H1 (cell line): ENCODE measurements at regions not wholly inside any gene's neighbourhood (a gene's known extent, or its start where the extent isn't known, plus 50 kb on each side); places are given as distances from the start of the nearest gene placed in this dataset.

ENCODE experiments used
- CTCF ChIA-PET: fragments of 300-600 bp; sonication (Branson Sonifier 250); formaldehyde crosslinking; loops from one replicate; lab custom pipeline; 2021; ENCODE audit not compliant: partially characterized antibody; lab: Charles Lee
- POLR2A ChIA-PET: fragments of 300-600 bp; sonication (Branson Sonifier 250); formaldehyde crosslinking; loops from one replicate; lab custom pipeline; 2021; ENCODE audit warnings: inconsistent platforms; ENCODE audit not compliant: partially characterized antibody; lab: Charles Lee
- DNase-seq, 2 experiments: peaks; one replicate each; pipeline versions ENCODE4 v3.0.0 to v3.0.0-alpha.2; 2010 to 2022; ENCODE audit warnings: low spot score in 2 of 2, low read depth in 1 of 2, mixed read lengths in 1 of 2
- FAIRE-seq: peaks from 2 replicates; lab custom pipeline; 2011; peaks lifted over from hg19 to GRCh38; lab: Jason Lieb, UNC
- H2AFZ ChIP-seq: 2 replicates; pipeline ENCODE4 v1.8.1; 2012; ENCODE audit warnings: low read length, inconsistent platforms
- H2AK5ac ChIP-seq: 2 replicates; pipeline ENCODE4 v1.6.1; 2013; ENCODE audit warnings: low read depth, low read length
- H2BK120ac ChIP-seq: replicated peaks from 2 replicates; pipeline ENCODE3; 2013; ENCODE audit warnings: low read depth, low read length, inconsistent platforms
- H2BK12ac ChIP-seq: 2 replicates; pipeline ENCODE4 v1.6.1; 2013; ENCODE audit warnings: low read depth, low read length
- H2BK15ac ChIP-seq: 2 replicates; pipeline ENCODE4 v1.6.1; 2013; ENCODE audit warnings: low read length
- H2BK20ac ChIP-seq: 2 replicates; pipeline ENCODE4 v1.6.1; 2013; ENCODE audit warnings: low read length
- H2BK5ac ChIP-seq: 2 replicates; pipeline ENCODE4 v1.6.1; 2013; ENCODE audit warnings: low read depth, low read length
- H3K14ac ChIP-seq: 2 replicates; pipeline ENCODE4 v1.6.1; 2013; ENCODE audit warnings: inconsistent platforms; ENCODE audit not compliant: insufficient read length
- H3K18ac ChIP-seq: 2 replicates; pipeline ENCODE4 v1.6.1; 2013; ENCODE audit warnings: low read length; ENCODE audit errors: extremely low read depth
- H3K23ac ChIP-seq: 2 replicates; pipeline ENCODE4 v1.6.1; 2013; ENCODE audit warnings: inconsistent platforms; ENCODE audit not compliant: insufficient read length
- H3K23me2 ChIP-seq: 2 replicates; pipeline ENCODE4 v1.6.1; 2013; ENCODE audit warnings: low read depth, low read length
- H3K27ac ChIP-seq: 2 replicates; pipeline ENCODE4 v1.6.1; 2011; ENCODE audit warnings: low read depth, low read length, inconsistent platforms
- H3K27me3 ChIP-seq, 4 experiments: replicated peaks in 1 of 4; 1 replicate in 1 of 4; 2 replicates in 3 of 4; pipeline versions ENCODE4 v1.6.1 to v1.8.1; 2011 to 2013; ENCODE audit warnings: low read length in 3 of 4, mild to moderate bottlenecking in 3 of 4, inconsistent platforms in 2 of 4, mixed read lengths in 2 of 4, moderate library complexity in 1 of 4; ENCODE audit not compliant: control insufficient read depth in 3 of 4, insufficient read depth in 3 of 4; ENCODE audit errors: extremely low read depth in 1 of 4
- H3K36me3 ChIP-seq, 4 experiments: 2 replicates each; pipeline versions ENCODE4 v1.6.1 to v1.8.1; 2011 to 2013; ENCODE audit warnings: mild to moderate bottlenecking in 4 of 4, low read length in 3 of 4, moderate library complexity in 2 of 4, control low read depth in 1 of 4, inconsistent platforms in 1 of 4; ENCODE audit not compliant: insufficient read depth in 4 of 4, control insufficient read depth in 2 of 4
- H3K4ac ChIP-seq: replicated peaks from 2 replicates; pipeline ENCODE3; 2013; ENCODE audit warnings: low read length, low read depth, mixed read lengths, inconsistent platforms; ENCODE audit not compliant: insufficient read length
- H3K4me1 ChIP-seq, 4 experiments: replicated peaks in 1 of 4; 1 replicate in 1 of 4; 2 replicates in 3 of 4; pipeline versions ENCODE4 v1.6.1 to v1.8.1; 2011 to 2013; ENCODE audit warnings: low read length in 3 of 4, inconsistent platforms in 2 of 4, mixed read lengths in 1 of 4; ENCODE audit not compliant: insufficient read depth in 4 of 4, control insufficient read depth in 3 of 4
- H3K4me2 ChIP-seq, 2 experiments: 2 replicates each; pipeline versions ENCODE4 v1.6.1 to v1.8.1; 2011 to 2013; ENCODE audit warnings: low read depth in 2 of 2, low read length in 2 of 2, control low read depth in 1 of 2, inconsistent platforms in 1 of 2, mild to moderate bottlenecking in 1 of 2; ENCODE audit not compliant: insufficient read depth in 1 of 2
- H3K4me3 ChIP-seq, 4 experiments: fragments of 200-600, 300-600 bp in 1 of 4; sonication (generic), shearing (Covaris generic), sonication (Bioruptor Twin) in 1 of 4; 2 replicates each; pipeline versions ENCODE4 v1.5.1 to v1.8.1; 2011 to 2016; ENCODE audit warnings: low read length in 4 of 4, low read depth in 3 of 4, control low read depth in 2 of 4, inconsistent platforms in 2 of 4, mild to moderate bottlenecking in 2 of 4, mixed read lengths in 1 of 4, moderate library complexity in 1 of 4; ENCODE audit not compliant: insufficient read depth in 2 of 4; ENCODE audit errors: extremely low read depth in 1 of 4
- H3K56ac ChIP-seq: replicated peaks from 2 replicates; pipeline ENCODE3; 2013; ENCODE audit warnings: low read depth, mild to moderate bottlenecking, mixed read lengths, low read length, inconsistent platforms; ENCODE audit not compliant: insufficient read length
- H3K79me1 ChIP-seq: 2 replicates; pipeline ENCODE4 v1.6.1; 2013; ENCODE audit warnings: low read depth, low read length, control low read depth
- H3K79me2 ChIP-seq, 2 experiments: 2 replicates each; pipeline versions ENCODE4 v1.6.1 to v1.8.1; 2012 to 2013; ENCODE audit warnings: low read length in 2 of 2, mild to moderate bottlenecking in 2 of 2, inconsistent platforms in 1 of 2; ENCODE audit not compliant: insufficient read depth in 2 of 2, control insufficient read depth in 1 of 2
- H3K9ac ChIP-seq, 4 experiments: replicated peaks in 1 of 4; 1 replicate in 1 of 4; 2 replicates in 3 of 4; pipeline versions ENCODE4 v1.6.1 to v1.8.1; 2011 to 2013; ENCODE audit warnings: low read depth in 3 of 4, low read length in 3 of 4, control low read depth in 2 of 4, mild to moderate bottlenecking in 2 of 4, moderate library complexity in 2 of 4, inconsistent platforms in 1 of 4; ENCODE audit errors: extremely low read depth in 1 of 4
- H3K9me3 ChIP-seq, 2 experiments: 2 replicates each; pipeline versions ENCODE4 v1.6.1 to v1.8.1; 2012 to 2013; ENCODE audit warnings: mild to moderate bottlenecking in 2 of 2, moderate library complexity in 2 of 2, control low read depth in 1 of 2, inconsistent platforms in 1 of 2, low read depth in 1 of 2, low read length in 1 of 2, mixed read lengths in 1 of 2; ENCODE audit not compliant: insufficient read depth in 2 of 2
- H4K20me1 ChIP-seq, 2 experiments: replicated peaks in 1 of 2; 2 replicates each; pipeline versions ENCODE3 to v1.8.1; 2011 to 2013; ENCODE audit warnings: inconsistent platforms in 2 of 2, low read length in 2 of 2, mild to moderate bottlenecking in 1 of 2; ENCODE audit not compliant: insufficient read depth in 2 of 2, control insufficient read depth in 1 of 2
- H4K5ac ChIP-seq: 2 replicates; pipeline ENCODE4 v1.6.1; 2013; ENCODE audit warnings: low read length, low read depth, mixed read lengths, inconsistent platforms; ENCODE audit not compliant: insufficient read length
- H4K8ac ChIP-seq: 2 replicates; pipeline ENCODE4 v1.8.0; 2013; ENCODE audit warnings: mild to moderate bottlenecking, moderate library complexity, low read length, inconsistent platforms; ENCODE audit not compliant: insufficient read depth; ENCODE audit errors: extremely low read depth
- H4K91ac ChIP-seq: replicated peaks from 2 replicates; pipeline ENCODE3; 2013; ENCODE audit warnings: low read length, mixed read lengths, inconsistent platforms; ENCODE audit not compliant: insufficient read length
- ASH2L ChIP-seq: fragments of 200-600, 300-600 bp; sonication (generic); IDR thresholded peaks from one replicate; pipeline ENCODE4 v1.7.1; 2017; ENCODE audit warnings: low read length
- BACH1 ChIP-seq: IDR thresholded peaks from 2 replicates; pipeline ENCODE4 v1.6.1; 2012; ENCODE audit warnings: low read length, improper control_type of control experiment
- CBX5 ChIP-seq: fragments of 300-800, 300-1000 bp; sonication (generic); IDR thresholded peaks from 2 replicates; pipeline ENCODE4 v1.7.1; 2016; ENCODE audit warnings: antibody characterized with exemption, low read length, low read depth
- CBX8 ChIP-seq: fragments of 300-800, 300-1000 bp; sonication (generic); IDR thresholded peaks from 2 replicates; pipeline ENCODE4 v1.7.1; 2016; ENCODE audit warnings: low read depth, low read length, borderline replicate concordance
- CEBPB ChIP-seq: IDR thresholded peaks from 2 replicates; pipeline ENCODE4 v1.6.1; 2012; ENCODE audit warnings: low read depth, low read length
- EZH2 ChIP-seq: fragments of 200-600 bp; sonication (generic); IDR thresholded peaks from 2 replicates; pipeline ENCODE4 v1.7.1; 2012; ENCODE audit warnings: low read depth, mild to moderate bottlenecking, moderate library complexity, low read length, inconsistent platforms; ENCODE audit not compliant: severe bottlenecking
- HDAC6 ChIP-seq: IDR thresholded peaks from one replicate; pipeline ENCODE4 v1.7.1; 2012; ENCODE audit warnings: low read depth, mild to moderate bottlenecking, inconsistent platforms, low read length, moderate library complexity
- KDM1A ChIP-seq: fragments of 200-600, 300-600 bp; sonication (generic); IDR thresholded peaks from 2 replicates; pipeline ENCODE4 v1.7.1; 2016; ENCODE audit warnings: mild to moderate bottlenecking, low read length, borderline replicate concordance
- POLR2AphosphoS5 ChIP-seq: IDR thresholded peaks from 2 replicates; pipeline ENCODE4 v1.6.1; 2011; ENCODE audit warnings: low read depth, low read length
- SIRT6 ChIP-seq: IDR thresholded peaks from one replicate; pipeline ENCODE4 v1.7.1; 2012; ENCODE audit warnings: low read length, inconsistent platforms
- SIX5 ChIP-seq: IDR thresholded peaks from 2 replicates; pipeline ENCODE4 v1.6.1; 2011; ENCODE audit warnings: mild to moderate bottlenecking, low read depth, low read length
- SP1 ChIP-seq: IDR thresholded peaks from 2 replicates; pipeline ENCODE4 v1.6.1; 2011; ENCODE audit warnings: low read depth, low read length
- SUZ12 ChIP-seq: fragments of 200-600 bp; sonication (generic); IDR thresholded peaks from 2 replicates; pipeline ENCODE4 v1.6.1; 2012; ENCODE audit warnings: mild to moderate bottlenecking, inconsistent platforms, low read length, moderate library complexity, mixed read lengths
- TAF1 ChIP-seq: IDR thresholded peaks from 2 replicates; pipeline ENCODE4 v1.6.1; 2011; ENCODE audit warnings: mild to moderate bottlenecking, low read depth, low read length
- TAF7 ChIP-seq: optimal IDR thresholded peaks from 2 replicates; pipeline ENCODE3; 2011; ENCODE audit warnings: low read depth, mild to moderate bottlenecking, inconsistent platforms, low read length, moderate library complexity, borderline replicate concordance
- WGBS, 2 experiments: shearing (Covaris generic) in 1 of 2; methylation state at CpG; one replicate each; pipeline versions ENCODE4 v1.1.6 to v1.1.7; 2013 to 2015; ENCODE audit warnings: low lambda C conversion rate in 2 of 2, mixed read lengths in 2 of 2, inconsistent platforms in 1 of 2, low coverage in 1 of 2, missing lambda C conversion rate in 1 of 2; ENCODE audit not compliant: insufficient replicate concordance in 2 of 2, insufficient coverage in 1 of 2, insufficient read length in 1 of 2; ENCODE audit errors: extremely low coverage in 1 of 2, missing lambda C conversion rate in 1 of 2; 5-methylcytosine and 5-hydroxymethylcytosine counted together
- TF ChIP-seq, protein P1 (sequence below): IDR thresholded peaks from 2 replicates; pipeline ENCODE4 v1.6.1; 2012; ENCODE audit warnings: inconsistent platforms

GRCh38 chr12:114194956-114195355 is 211.0 kb downstream of the TBX5 start:
- WGBS, 2 experiments = 70% methylated on average over 3 of the region's 3 CpGs; no CpG with 5 or more reads in 1 of the 2 experiments
- Histone ChIP-seq H3K4me2 (no peak overlapping the region), H3K23ac (no peak overlapping the region), H4K8ac (no peak overlapping the region), H2BK120ac (no peak overlapping the region), H2AFZ (no peak overlapping the region), H4K91ac (no peak overlapping the region), H3K79me2 (no peaks in the 10 kb centered on the region), H3K9ac (no peak overlapping the region), H2BK15ac (no peak overlapping the region), H2AK5ac (no peak overlapping the region), H3K4me3 (no peak overlapping the region), H3K4ac (no peak overlapping the region), H3K23me2 (no peaks in the 10 kb centered on the region), H3K56ac (no peak overlapping the region), H4K5ac (no peak overlapping the region), H3K18ac (no peak overlapping the region), H3K27me3 (peaks cover 0 to 3% (median under 1%) of the 10 kb centered on the region in 4 experiments; a peak in 2 of 7 replicates), H3K36me3 (no peaks in the 10 kb centered on the region), H4K20me1 (no peaks in the 10 kb centered on the region), H3K14ac (no peak overlapping the region), H3K4me1 (no peaks in the 10 kb centered on the region), H3K9me3 (no peaks in the 10 kb centered on the region; a peak in 1 of 4 replicates), H3K79me1 (no peaks in the 10 kb centered on the region), H2BK20ac (no peak overlapping the region), H2BK12ac (no peak overlapping the region), H3K27ac (no peak overlapping the region), H2BK5ac (no peak overlapping the region)
- ChIA-PET CTCF (interaction anchor here (1.0 kb wide), 1 partner anchor 9 kb away, joined by 4 read pairs; no protein-coding TSS in a partner anchor), POLR2A (no interaction called here)
- no peak for FAIRE-seq
- DNase-seq = no peak
- TF ChIP-seq, protein P1, sequence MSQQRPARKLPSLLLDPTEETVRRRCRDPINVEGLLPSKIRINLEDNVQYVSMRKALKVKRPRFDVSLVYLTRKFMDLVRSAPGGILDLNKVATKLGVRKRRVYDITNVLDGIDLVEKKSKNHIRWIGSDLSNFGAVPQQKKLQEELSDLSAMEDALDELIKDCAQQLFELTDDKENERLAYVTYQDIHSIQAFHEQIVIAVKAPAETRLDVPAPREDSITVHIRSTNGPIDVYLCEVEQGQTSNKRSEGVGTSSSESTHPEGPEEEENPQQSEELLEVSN = no peak
- TF ChIP-seq CBX5 = no peak
- no peak for TF ChIP-seq CEBPB
- no peak for TF ChIP-seq TAF7
- TF ChIP-seq SIX5 = no peak
- TF ChIP-seq BACH1 = no peak
- no peak for TF ChIP-seq KDM1A
- TF ChIP-seq HDAC6 = no peak
- TF ChIP-seq CBX8 = no peak
- no peak for TF ChIP-seq ASH2L
- no peak for TF ChIP-seq SIRT6
- no peak for TF ChIP-seq EZH2
- TF ChIP-seq SUZ12 = no peak
- no peak for TF ChIP-seq SP1
- no peak for TF ChIP-seq TAF1
- no peak for TF ChIP-seq POLR2AphosphoS5
